H1 (cell line): ENCODE measurements at regions not wholly inside any gene's neighbourhood (a gene's known extent, or its start where the extent isn't known, plus 50 kb on each side); places are given as distances from the start of the nearest gene placed in this dataset.

ENCODE experiments used
- CTCF ChIA-PET: fragments of 300-600 bp; sonication (Branson Sonifier 250); formaldehyde crosslinking; loops from one replicate; lab custom pipeline; 2021; ENCODE audit not compliant: partially characterized antibody; lab: Charles Lee
- POLR2A ChIA-PET: fragments of 300-600 bp; sonication (Branson Sonifier 250); formaldehyde crosslinking; loops from one replicate; lab custom pipeline; 2021; ENCODE audit warnings: inconsistent platforms; ENCODE audit not compliant: partially characterized antibody; lab: Charles Lee
- DNase-seq, 2 experiments: peaks; one replicate each; pipeline versions ENCODE4 v3.0.0 to v3.0.0-alpha.2; 2010 to 2022; ENCODE audit warnings: low spot score in 2 of 2, low read depth in 1 of 2, mixed read lengths in 1 of 2
- FAIRE-seq: peaks from 2 replicates; lab custom pipeline; 2011; peaks lifted over from hg19 to GRCh38; lab: Jason Lieb, UNC
- H2AFZ ChIP-seq: 2 replicates; pipeline ENCODE4 v1.8.1; 2012; ENCODE audit warnings: low read length, inconsistent platforms
- H2AK5ac ChIP-seq: 2 replicates; pipeline ENCODE4 v1.6.1; 2013; ENCODE audit warnings: low read depth, low read length
- H2BK120ac ChIP-seq: replicated peaks from 2 replicates; pipeline ENCODE3; 2013; ENCODE audit warnings: low read depth, low read length, inconsistent platforms
- H2BK12ac ChIP-seq: 2 replicates; pipeline ENCODE4 v1.6.1; 2013; ENCODE audit warnings: low read depth, low read length
- H2BK15ac ChIP-seq: 2 replicates; pipeline ENCODE4 v1.6.1; 2013; ENCODE audit warnings: low read length
- H2BK20ac ChIP-seq: 2 replicates; pipeline ENCODE4 v1.6.1; 2013; ENCODE audit warnings: low read length
- H2BK5ac ChIP-seq: 2 replicates; pipeline ENCODE4 v1.6.1; 2013; ENCODE audit warnings: low read depth, low read length
- H3K14ac ChIP-seq: 2 replicates; pipeline ENCODE4 v1.6.1; 2013; ENCODE audit warnings: inconsistent platforms; ENCODE audit not compliant: insufficient read length
- H3K18ac ChIP-seq: 2 replicates; pipeline ENCODE4 v1.6.1; 2013; ENCODE audit warnings: low read length; ENCODE audit errors: extremely low read depth
- H3K23ac ChIP-seq: 2 replicates; pipeline ENCODE4 v1.6.1; 2013; ENCODE audit warnings: inconsistent platforms; ENCODE audit not compliant: insufficient read length
- H3K23me2 ChIP-seq: 2 replicates; pipeline ENCODE4 v1.6.1; 2013; ENCODE audit warnings: low read depth, low read length
- H3K27ac ChIP-seq: 2 replicates; pipeline ENCODE4 v1.6.1; 2011; ENCODE audit warnings: low read depth, low read length, inconsistent platforms
- H3K27me3 ChIP-seq, 4 experiments: replicated peaks in 1 of 4; 1 replicate in 1 of 4; 2 replicates in 3 of 4; pipeline versions ENCODE4 v1.6.1 to v1.8.1; 2011 to 2013; ENCODE audit warnings: low read length in 3 of 4, mild to moderate bottlenecking in 3 of 4, inconsistent platforms in 2 of 4, mixed read lengths in 2 of 4, moderate library complexity in 1 of 4; ENCODE audit not compliant: control insufficient read depth in 3 of 4, insufficient read depth in 3 of 4; ENCODE audit errors: extremely low read depth in 1 of 4
- H3K36me3 ChIP-seq, 4 experiments: 2 replicates each; pipeline versions ENCODE4 v1.6.1 to v1.8.1; 2011 to 2013; ENCODE audit warnings: mild to moderate bottlenecking in 4 of 4, low read length in 3 of 4, moderate library complexity in 2 of 4, control low read depth in 1 of 4, inconsistent platforms in 1 of 4; ENCODE audit not compliant: insufficient read depth in 4 of 4, control insufficient read depth in 2 of 4
- H3K4ac ChIP-seq: replicated peaks from 2 replicates; pipeline ENCODE3; 2013; ENCODE audit warnings: low read length, low read depth, mixed read lengths, inconsistent platforms; ENCODE audit not compliant: insufficient read length
- H3K4me1 ChIP-seq, 4 experiments: replicated peaks in 1 of 4; 1 replicate in 1 of 4; 2 replicates in 3 of 4; pipeline versions ENCODE4 v1.6.1 to v1.8.1; 2011 to 2013; ENCODE audit warnings: low read length in 3 of 4, inconsistent platforms in 2 of 4, mixed read lengths in 1 of 4; ENCODE audit not compliant: insufficient read depth in 4 of 4, control insufficient read depth in 3 of 4
- H3K4me2 ChIP-seq, 2 experiments: 2 replicates each; pipeline versions ENCODE4 v1.6.1 to v1.8.1; 2011 to 2013; ENCODE audit warnings: low read depth in 2 of 2, low read length in 2 of 2, control low read depth in 1 of 2, inconsistent platforms in 1 of 2, mild to moderate bottlenecking in 1 of 2; ENCODE audit not compliant: insufficient read depth in 1 of 2
- H3K4me3 ChIP-seq, 4 experiments: fragments of 200-600, 300-600 bp in 1 of 4; sonication (generic), shearing (Covaris generic), sonication (Bioruptor Twin) in 1 of 4; 2 replicates each; pipeline versions ENCODE4 v1.5.1 to v1.8.1; 2011 to 2016; ENCODE audit warnings: low read length in 4 of 4, low read depth in 3 of 4, control low read depth in 2 of 4, inconsistent platforms in 2 of 4, mild to moderate bottlenecking in 2 of 4, mixed read lengths in 1 of 4, moderate library complexity in 1 of 4; ENCODE audit not compliant: insufficient read depth in 2 of 4; ENCODE audit errors: extremely low read depth in 1 of 4
- H3K56ac ChIP-seq: replicated peaks from 2 replicates; pipeline ENCODE3; 2013; ENCODE audit warnings: low read depth, mild to moderate bottlenecking, mixed read lengths, low read length, inconsistent platforms; ENCODE audit not compliant: insufficient read length
- H3K79me1 ChIP-seq: 2 replicates; pipeline ENCODE4 v1.6.1; 2013; ENCODE audit warnings: low read depth, low read length, control low read depth
- H3K79me2 ChIP-seq, 2 experiments: 2 replicates each; pipeline versions ENCODE4 v1.6.1 to v1.8.1; 2012 to 2013; ENCODE audit warnings: low read length in 2 of 2, mild to moderate bottlenecking in 2 of 2, inconsistent platforms in 1 of 2; ENCODE audit not compliant: insufficient read depth in 2 of 2, control insufficient read depth in 1 of 2
- H3K9ac ChIP-seq, 4 experiments: replicated peaks in 1 of 4; 1 replicate in 1 of 4; 2 replicates in 3 of 4; pipeline versions ENCODE4 v1.6.1 to v1.8.1; 2011 to 2013; ENCODE audit warnings: low read depth in 3 of 4, low read length in 3 of 4, control low read depth in 2 of 4, mild to moderate bottlenecking in 2 of 4, moderate library complexity in 2 of 4, inconsistent platforms in 1 of 4; ENCODE audit errors: extremely low read depth in 1 of 4
- H3K9me3 ChIP-seq, 2 experiments: 2 replicates each; pipeline versions ENCODE4 v1.6.1 to v1.8.1; 2012 to 2013; ENCODE audit warnings: mild to moderate bottlenecking in 2 of 2, moderate library complexity in 2 of 2, control low read depth in 1 of 2, inconsistent platforms in 1 of 2, low read depth in 1 of 2, low read length in 1 of 2, mixed read lengths in 1 of 2; ENCODE audit not compliant: insufficient read depth in 2 of 2
- H4K20me1 ChIP-seq, 2 experiments: replicated peaks in 1 of 2; 2 replicates each; pipeline versions ENCODE3 to v1.8.1; 2011 to 2013; ENCODE audit warnings: inconsistent platforms in 2 of 2, low read length in 2 of 2, mild to moderate bottlenecking in 1 of 2; ENCODE audit not compliant: insufficient read depth in 2 of 2, control insufficient read depth in 1 of 2
- H4K5ac ChIP-seq: 2 replicates; pipeline ENCODE4 v1.6.1; 2013; ENCODE audit warnings: low read length, low read depth, mixed read lengths, inconsistent platforms; ENCODE audit not compliant: insufficient read length
- H4K8ac ChIP-seq: 2 replicates; pipeline ENCODE4 v1.8.0; 2013; ENCODE audit warnings: mild to moderate bottlenecking, moderate library complexity, low read length, inconsistent platforms; ENCODE audit not compliant: insufficient read depth; ENCODE audit errors: extremely low read depth
- H4K91ac ChIP-seq: replicated peaks from 2 replicates; pipeline ENCODE3; 2013; ENCODE audit warnings: low read length, mixed read lengths, inconsistent platforms; ENCODE audit not compliant: insufficient read length
- CREB1 ChIP-seq: IDR thresholded peaks from 2 replicates; pipeline ENCODE4 v1.6.1; 2012; ENCODE audit warnings: inconsistent platforms
- CTBP2 ChIP-seq: IDR thresholded peaks from 2 replicates; pipeline ENCODE4 v1.7.0; 2011; ENCODE audit warnings: borderline replicate concordance, mild to moderate bottlenecking, moderate library complexity, mixed read lengths, low read length; ENCODE audit not compliant: insufficient read depth, insufficient read length
- EZH2 ChIP-seq: fragments of 200-600 bp; sonication (generic); IDR thresholded peaks from 2 replicates; pipeline ENCODE4 v1.7.1; 2012; ENCODE audit warnings: low read depth, mild to moderate bottlenecking, moderate library complexity, low read length, inconsistent platforms; ENCODE audit not compliant: severe bottlenecking
- GABPA ChIP-seq: IDR thresholded peaks from 2 replicates; pipeline ENCODE4 v1.6.1; 2011; ENCODE audit warnings: mild to moderate bottlenecking, low read length, moderate library complexity, borderline replicate concordance; ENCODE audit not compliant: insufficient read depth
- WGBS, 2 experiments: shearing (Covaris generic) in 1 of 2; methylation state at CpG; one replicate each; pipeline versions ENCODE4 v1.1.6 to v1.1.7; 2013 to 2015; ENCODE audit warnings: low lambda C conversion rate in 2 of 2, mixed read lengths in 2 of 2, inconsistent platforms in 1 of 2, low coverage in 1 of 2, missing lambda C conversion rate in 1 of 2; ENCODE audit not compliant: insufficient replicate concordance in 2 of 2, insufficient coverage in 1 of 2, insufficient read length in 1 of 2; ENCODE audit errors: extremely low coverage in 1 of 2, missing lambda C conversion rate in 1 of 2; 5-methylcytosine and 5-hydroxymethylcytosine counted together

DNA sequence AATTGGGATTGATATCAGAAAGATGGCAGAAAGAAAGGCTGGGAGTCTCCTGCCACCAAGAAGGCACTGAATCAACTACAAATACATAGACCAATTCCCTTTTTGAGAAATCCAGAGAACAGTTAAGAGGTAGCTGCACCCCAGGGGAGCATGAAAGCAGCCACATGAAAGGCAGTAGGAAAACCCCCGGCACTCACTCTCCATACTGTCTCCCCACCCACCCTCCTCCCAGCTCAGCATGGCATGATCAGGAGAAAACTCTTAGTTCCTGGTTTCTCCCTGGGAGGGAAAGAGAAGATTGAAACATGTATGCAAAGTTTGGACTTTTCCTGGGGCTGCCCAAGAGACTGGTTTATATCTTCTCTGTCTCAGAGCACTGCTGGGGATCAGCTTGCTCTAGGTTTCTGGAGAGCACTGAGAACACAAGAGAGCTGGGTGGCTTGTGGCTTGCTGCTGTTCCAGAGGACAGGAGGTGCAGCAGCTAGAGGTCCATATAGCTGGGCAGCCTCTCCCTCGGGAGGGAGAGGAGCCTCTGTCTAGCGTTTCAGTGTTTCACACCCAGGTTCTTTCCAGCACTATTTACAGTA, 305.7 kb downstream of the PDGFC start:
- H2BK5ac ChIP-seq, result no peak overlapping the region
- H3K27me3 ChIP-seq, result no peaks in the 10 kb centered on the region
- H2BK15ac ChIP-seq, result no peak overlapping the region
- no peaks in the 10 kb centered on the region for H3K4me1 ChIP-seq
- H2AK5ac ChIP-seq, result no peak overlapping the region
- H3K79me2 ChIP-seq, result no peaks in the 10 kb centered on the region
- no peak overlapping the region for H3K23ac ChIP-seq
- no peak overlapping the region for H2BK120ac ChIP-seq
- H2AFZ ChIP-seq, result peak overlapping the region; percentile 57
- no peak overlapping the region for H4K8ac ChIP-seq
- WGBS, 2 experiments, result 78% methylated on average over 3 of the region's 3 CpGs; no CpG with 5 or more reads in 1 of the 2 experiments
- DNase-seq (no peak), FAIRE-seq (no peak)
- H3K18ac ChIP-seq, result no peak overlapping the region
- H3K79me1 ChIP-seq, result no peaks in the 10 kb centered on the region
- H3K9ac ChIP-seq, result no peak overlapping the region
- H4K20me1 ChIP-seq, result no peaks in the 10 kb centered on the region
- H3K4me3 ChIP-seq, result no peak overlapping the region
- no peaks in the 10 kb centered on the region for H3K9me3 ChIP-seq
- H4K91ac ChIP-seq, result no peak overlapping the region
- no peak overlapping the region for H2BK20ac ChIP-seq
- ChIA-PET POLR2A (no interaction called here), CTCF (interaction anchor here (1.1 to 1.5 kb wide), 4 partner anchors 191 to 497 kb away, joined by 3 to 5 read pairs (median 4); no protein-coding TSS in a partner anchor)
- H3K36me3 ChIP-seq, result no peaks in the 10 kb centered on the region
- no peak overlapping the region for H4K5ac ChIP-seq
- H3K23me2 ChIP-seq, result no peaks in the 10 kb centered on the region
- H3K14ac ChIP-seq, result no peak overlapping the region
- no peak overlapping the region for H3K4me2 ChIP-seq
- H3K56ac ChIP-seq, result no peak overlapping the region
- H3K27ac ChIP-seq, result no peak overlapping the region
- no peak overlapping the region for H2BK12ac ChIP-seq
- H3K4ac ChIP-seq, result no peak overlapping the region
- TF ChIP-seq GABPA (no peak), EZH2 (no peak), CREB1 (no peak), CTBP2 (no peak)
